GM12878 (cell line): ENCODE measurements at regions not wholly inside any gene's neighbourhood (a gene's known extent, or its start where the extent isn't known, plus 50 kb on each side); places are given as distances from the start of the nearest gene placed in this dataset.

Source experiments
- ATAC-seq: fragments of 200-7000 bp; cut with Tn5 transposase; 3 replicates; pipeline ENCODE4 v1.9.1; 2020; ENCODE audit warnings: mild to moderate bottlenecking, moderate library complexity
- BruUV-seq: library from RNA; stranded (reverse); fragments of 400-500 nt; replicated peaks from 2 replicates; lab custom pipeline; 2021; lab: Mats Ljungman, UMichigan
- CTCF ChIA-PET: fragments of 300-600 bp; sonication (Branson Sonifier 250); formaldehyde crosslinking; extraction: SDS; loops from one replicate; lab custom pipeline; 2021; ENCODE audit warnings: inconsistent platforms; lab: Yijun Ruan, JAX
- POLR2A ChIA-PET: fragments of 350-600 bp; formaldehyde crosslinking; extraction: SDS; loops from one replicate; lab custom pipeline; 2021; ENCODE audit warnings: inconsistent platforms; lab: Charles Lee
- RAD21 ChIA-PET: fragments of 300-600 bp; sonication (Branson Sonifier 250); formaldehyde crosslinking; loops from one replicate; lab custom pipeline; 2023; ENCODE audit warnings: antibody characterized with exemption; ENCODE audit not compliant: unreplicated experiment; lab: Charles Lee
- SMC1A ChIA-PET: fragments of 300-600 bp; sonication (Branson Sonifier 250); formaldehyde crosslinking; loops from one replicate; lab custom pipeline; 2023; ENCODE audit not compliant: unreplicated experiment, uncharacterized antibody; lab: Charles Lee
- DNase-seq: peaks from one replicate; pipeline ENCODE4 v3.0.0-alpha.2; 2011; ENCODE audit warnings: low read depth, low spot score
- FAIRE-seq: peaks from 3 replicates; lab custom pipeline; 2011; peaks lifted over from hg19 to GRCh38; lab: Jason Lieb, UNC
- H2AFZ ChIP-seq: 2 replicates; pipeline ENCODE4 v1.6.0; 2011; ENCODE audit warnings: low read depth, low read length, control low read depth; ENCODE audit not compliant: control insufficient read depth
- H3K27ac ChIP-seq: 2 replicates; pipeline ENCODE4 v1.5.1; 2011; ENCODE audit warnings: control low read depth; ENCODE audit not compliant: control insufficient read depth, insufficient read depth
- H3K27me3 ChIP-seq, 2 experiments: replicated peaks in 1 of 2; 2 replicates each; pipeline versions ENCODE4 v1.6.0 to v1.6.1; 2011; ENCODE audit warnings: low read length in 1 of 2; ENCODE audit not compliant: control insufficient read depth in 2 of 2, insufficient read depth in 2 of 2
- H3K36me3 ChIP-seq, 2 experiments: 2 replicates each; pipeline ENCODE4 v1.5.1; 2011; ENCODE audit warnings: low read length in 1 of 2; ENCODE audit not compliant: control insufficient read depth in 2 of 2, insufficient read depth in 2 of 2
- H3K4me1 ChIP-seq: 2 replicates; pipeline ENCODE4 v1.6.1; 2011; ENCODE audit warnings: mild to moderate bottlenecking, low read length, moderate library complexity, mixed read lengths; ENCODE audit not compliant: control insufficient read depth, insufficient read depth
- H3K4me2 ChIP-seq: 2 replicates; pipeline ENCODE4 v1.6.0; 2011; ENCODE audit warnings: control low read depth; ENCODE audit not compliant: control insufficient read depth, insufficient read depth
- H3K4me3 ChIP-seq: fragments of 200-600 bp; sonication (generic); 2 replicates; pipeline ENCODE4 v1.5.1; 2016
- H3K79me2 ChIP-seq: 2 replicates; pipeline ENCODE4 v1.6.0; 2011; ENCODE audit warnings: low read length; ENCODE audit not compliant: control insufficient read depth, insufficient read depth
- H3K9ac ChIP-seq: 2 replicates; pipeline ENCODE4 v1.8.0; 2011; ENCODE audit warnings: low read length, control low read depth, mixed read lengths; ENCODE audit not compliant: control insufficient read depth, insufficient read depth
- H3K9me3 ChIP-seq: replicated peaks from 3 replicates; pipeline ENCODE4 v1.5.1; 2011; ENCODE audit warnings: mild to moderate bottlenecking, low read length; ENCODE audit not compliant: control insufficient read depth, insufficient read depth
- H4K20me1 ChIP-seq: 2 replicates; pipeline ENCODE4 v1.6.0; 2011; ENCODE audit not compliant: control insufficient read depth, insufficient read depth
- BRCA1 ChIP-seq: IDR thresholded peaks from 2 replicates; pipeline ENCODE4 v1.6.1; 2011; ENCODE audit warnings: low read depth, low read length, improper control_type of control experiment
- CBX5 ChIP-seq: sonication (generic); IDR thresholded peaks from 2 replicates; pipeline ENCODE4 v1.6.1; 2016; ENCODE audit warnings: low read depth, moderate library complexity, mild to moderate bottlenecking, inconsistent platforms
- DPF2 ChIP-seq: fragments of 450-650 bp; IDR thresholded peaks from 2 replicates; pipeline ENCODE4 v1.6.1; 2017; ENCODE audit warnings: mild to moderate bottlenecking
- FOXM1 ChIP-seq: IDR thresholded peaks from 2 replicates; pipeline ENCODE4 v1.6.1; 2012; ENCODE audit warnings: low read depth, mild to moderate bottlenecking, inconsistent platforms, low read length, moderate library complexity
- KDM1A ChIP-seq: fragments of 200-600 bp; sonication (generic); IDR thresholded peaks from 2 replicates; pipeline ENCODE4 v1.6.1; 2016; ENCODE audit warnings: borderline replicate concordance
- KLF5 ChIP-seq: fragments of 450-650 bp; IDR thresholded peaks from 2 replicates; pipeline ENCODE4 v1.6.1; 2014; ENCODE audit warnings: mild to moderate bottlenecking; ENCODE audit not compliant: partially characterized antibody
- SMARCA5 ChIP-seq: fragments of 450-650 bp; IDR thresholded peaks from 2 replicates; pipeline ENCODE4 v1.6.1; 2017; ENCODE audit warnings: mild to moderate bottlenecking
- SMC3 ChIP-seq: IDR thresholded peaks from 2 replicates; pipeline ENCODE4 v1.6.1; 2011; ENCODE audit warnings: low read length, improper control_type of control experiment, borderline replicate concordance
- TARDBP ChIP-seq: IDR thresholded peaks from 2 replicates; pipeline ENCODE4 v1.6.1; 2016; ENCODE audit warnings: borderline replicate concordance
- TBL1XR1 ChIP-seq: IDR thresholded peaks from 2 replicates; pipeline ENCODE4 v1.6.1; 2012; ENCODE audit warnings: low read depth, low read length, improper control_type of control experiment
- ZNF24 ChIP-seq: fragments of 450-650 bp; IDR thresholded peaks from 2 replicates; pipeline ENCODE4 v1.6.1; 2017; ENCODE audit warnings: antibody characterized with exemption, mild to moderate bottlenecking
- WGBS: methylation state at CpG from one replicate; pipeline ENCODE4 v1.1.6; 2016; ENCODE audit warnings: low lambda C conversion rate; ENCODE audit not compliant: insufficient replicate concordance, insufficient coverage; ENCODE audit errors: missing lambda C conversion rate; 5-methylcytosine and 5-hydroxymethylcytosine counted together
- in situ Hi-C: fragments of 300-500 bp; cut with MboI; formaldehyde crosslinking; loops from 9 replicates; pipeline ENCODE4 v1.14.3; 2018; ENCODE audit warnings: mixed read lengths
- intact Hi-C: fragments of 100-400 bp; cut with micrococcal nuclease; formaldehyde crosslinking; loops from one replicate; pipeline ENCODE4 v1.14.2; 2022; ENCODE audit not compliant: unreplicated experiment
- TF ChIP-seq, protein P1 (sequence below): IDR thresholded peaks from 2 replicates; pipeline ENCODE4 v1.6.1; 2012; ENCODE audit warnings: low read depth, low read length, improper control_type of control experiment
- TF ChIP-seq, protein P2 (sequence below): fragments of 450-650 bp; conservative IDR thresholded peaks from 2 replicates; pipeline ENCODE4 v1.6.1; 2017; ENCODE audit warnings: mild to moderate bottlenecking, moderate library complexity
- TF ChIP-seq, protein P3 (sequence below): fragments of 450-650 bp; IDR thresholded peaks from 2 replicates; pipeline ENCODE4 v1.6.1; 2016; ENCODE audit warnings: mild to moderate bottlenecking

DNA sequence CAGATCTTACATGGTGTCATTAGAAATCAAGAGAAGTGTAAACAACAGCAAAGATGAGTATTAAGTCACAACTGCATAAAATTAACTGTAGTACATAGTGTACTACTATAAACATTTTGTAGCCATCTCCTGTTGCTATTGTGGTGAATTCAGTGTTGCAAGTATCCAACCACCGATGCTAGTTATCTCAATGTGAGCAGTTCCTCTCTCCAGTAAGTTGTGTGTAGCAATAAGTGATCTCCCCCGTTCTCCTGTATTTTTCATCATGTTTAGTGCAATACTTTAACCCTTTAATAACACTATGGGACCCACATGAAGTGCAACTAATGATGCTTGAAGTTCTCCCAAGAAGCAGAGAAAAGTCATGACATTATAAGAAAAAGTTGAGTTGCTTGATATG is 264.7 kb upstream of the KCNH8 start (continued):
- TF ChIP-seq, protein P1, sequence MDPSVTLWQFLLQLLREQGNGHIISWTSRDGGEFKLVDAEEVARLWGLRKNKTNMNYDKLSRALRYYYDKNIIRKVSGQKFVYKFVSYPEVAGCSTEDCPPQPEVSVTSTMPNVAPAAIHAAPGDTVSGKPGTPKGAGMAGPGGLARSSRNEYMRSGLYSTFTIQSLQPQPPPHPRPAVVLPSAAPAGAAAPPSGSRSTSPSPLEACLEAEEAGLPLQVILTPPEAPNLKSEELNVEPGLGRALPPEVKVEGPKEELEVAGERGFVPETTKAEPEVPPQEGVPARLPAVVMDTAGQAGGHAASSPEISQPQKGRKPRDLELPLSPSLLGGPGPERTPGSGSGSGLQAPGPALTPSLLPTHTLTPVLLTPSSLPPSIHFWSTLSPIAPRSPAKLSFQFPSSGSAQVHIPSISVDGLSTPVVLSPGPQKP = no peak

DNA sequence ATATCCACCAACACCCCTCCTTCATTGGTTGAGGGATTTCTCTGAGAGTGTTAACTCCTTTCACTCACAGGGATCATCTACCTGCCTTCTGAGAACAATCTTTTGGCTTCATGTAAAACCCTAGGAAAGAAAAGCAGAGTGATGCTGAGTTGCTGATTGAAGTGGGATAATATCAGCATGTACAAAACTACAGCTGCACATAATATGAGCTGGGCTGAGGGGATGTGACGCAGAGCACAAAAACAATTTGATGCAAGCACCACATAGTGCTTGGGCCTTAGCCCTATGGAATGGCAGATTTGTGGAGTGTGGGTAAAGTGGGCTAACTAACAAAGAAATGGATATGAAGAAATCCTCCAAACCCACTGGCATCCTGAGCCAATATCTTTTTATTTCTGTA is 267.6 kb upstream of the KCNH8 start:
- no TSS peak for BruUV-seq
- ChIA-PET POLR2A (no interaction called here), SMC1A (no interaction called here), CTCF (no interaction called here), RAD21 (no interaction called here)
- H3K4me3 ChIP-seq = no peak overlapping the region
- in situ Hi-C loops (no loop called here), intact Hi-C loops (no loop called here)
- H3K9me3 ChIP-seq = no peaks in the 10 kb centered on the region
- TF ChIP-seq TARDBP (no peak), BRCA1 (no peak), KLF5 (no peak), CBX5 (no peak), TBL1XR1 (no peak), KDM1A (no peak), SMARCA5 (no peak), ZNF24 (no peak), SMC3 (no peak), FOXM1 (no peak), DPF2 (no peak)
- TF ChIP-seq, protein P2, sequence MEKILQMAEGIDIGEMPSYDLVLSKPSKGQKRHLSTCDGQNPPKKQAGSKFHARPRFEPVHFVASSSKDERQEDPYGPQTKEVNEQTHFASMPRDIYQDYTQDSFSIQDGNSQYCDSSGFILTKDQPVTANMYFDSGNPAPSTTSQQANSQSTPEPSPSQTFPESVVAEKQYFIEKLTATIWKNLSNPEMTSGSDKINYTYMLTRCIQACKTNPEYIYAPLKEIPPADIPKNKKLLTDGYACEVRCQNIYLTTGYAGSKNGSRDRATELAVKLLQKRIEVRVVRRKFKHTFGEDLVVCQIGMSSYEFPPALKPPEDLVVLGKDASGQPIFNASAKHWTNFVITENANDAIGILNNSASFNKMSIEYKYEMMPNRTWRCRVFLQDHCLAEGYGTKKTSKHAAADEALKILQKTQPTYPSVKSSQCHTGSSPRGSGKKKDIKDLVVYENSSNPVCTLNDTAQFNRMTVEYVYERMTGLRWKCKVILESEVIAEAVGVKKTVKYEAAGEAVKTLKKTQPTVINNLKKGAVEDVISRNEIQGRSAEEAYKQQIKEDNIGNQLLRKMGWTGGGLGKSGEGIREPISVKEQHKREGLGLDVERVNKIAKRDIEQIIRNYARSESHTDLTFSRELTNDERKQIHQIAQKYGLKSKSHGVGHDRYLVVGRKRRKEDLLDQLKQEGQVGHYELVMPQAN = no peak
- TF ChIP-seq, protein P3, sequence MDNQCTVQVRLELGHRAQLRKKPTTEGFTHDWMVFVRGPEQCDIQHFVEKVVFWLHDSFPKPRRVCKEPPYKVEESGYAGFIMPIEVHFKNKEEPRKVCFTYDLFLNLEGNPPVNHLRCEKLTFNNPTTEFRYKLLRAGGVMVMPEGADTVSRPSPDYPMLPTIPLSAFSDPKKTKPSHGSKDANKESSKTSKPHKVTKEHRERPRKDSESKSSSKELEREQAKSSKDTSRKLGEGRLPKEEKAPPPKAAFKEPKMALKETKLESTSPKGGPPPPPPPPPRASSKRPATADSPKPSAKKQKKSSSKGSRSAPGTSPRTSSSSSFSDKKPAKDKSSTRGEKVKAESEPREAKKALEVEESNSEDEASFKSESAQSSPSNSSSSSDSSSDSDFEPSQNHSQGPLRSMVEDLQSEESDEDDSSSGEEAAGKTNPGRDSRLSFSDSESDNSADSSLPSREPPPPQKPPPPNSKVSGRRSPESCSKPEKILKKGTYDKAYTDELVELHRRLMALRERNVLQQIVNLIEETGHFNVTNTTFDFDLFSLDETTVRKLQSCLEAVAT = no peak
- DNase-seq (no peak), FAIRE-seq (no peak), ATAC-seq (no peak)
- H4K20me1 ChIP-seq = no peaks in the 10 kb centered on the region
- H3K27me3 ChIP-seq = no peaks in the 10 kb centered on the region
- H3K79me2 ChIP-seq = no peaks in the 10 kb centered on the region
- no peak overlapping the region for H3K27ac ChIP-seq
- no peaks in the 10 kb centered on the region for H3K36me3 ChIP-seq
- 4% methylated on average over 1 of the region's 1 CpG for WGBS
- no peak overlapping the region for H2AFZ ChIP-seq
- H3K4me2 ChIP-seq = no peak overlapping the region
- H3K4me1 ChIP-seq = no peaks in the 10 kb centered on the region
- H3K9ac ChIP-seq = no peak overlapping the region
